Endodermal cell (in vitro differentiated cells): ENCODE measurements at regions not wholly inside any gene's neighbourhood (a gene's known extent, or its start where the extent isn't known, plus 50 kb on each side); places are given as distances from the start of the nearest gene placed in this dataset.
A peak's percentile ranks its signal among the peaks of the same experiment; 100 is the strongest.

Experiments
- DNase-seq: peaks from one replicate; pipeline ENCODE4 v3.0.0-alpha.2; 2017
- H3K27ac ChIP-seq: 2 replicates; pipeline ENCODE4 v1.5.1; 2013; ENCODE audit warnings: mild to moderate bottlenecking, low read depth, low read length, moderate library complexity
- H3K27me3 ChIP-seq: 2 replicates; pipeline ENCODE4 v1.6.1; 2013; ENCODE audit warnings: mild to moderate bottlenecking, low read length, moderate library complexity; ENCODE audit not compliant: insufficient read depth, control insufficient read depth, poor library complexity, severe bottlenecking
- H3K36me3 ChIP-seq: 2 replicates; pipeline ENCODE4 v1.7.0; 2013; ENCODE audit warnings: mild to moderate bottlenecking, low read length, moderate library complexity; ENCODE audit not compliant: control insufficient read depth, insufficient read depth
- H3K4me1 ChIP-seq: one replicate; pipeline ENCODE4 v1.7.0; 2013; ENCODE audit warnings: low read length; ENCODE audit not compliant: control insufficient read depth, insufficient read depth
- H3K4me3 ChIP-seq: 2 replicates; pipeline ENCODE4 v1.5.1; 2013; ENCODE audit warnings: mild to moderate bottlenecking, low read length, moderate library complexity
- H3K9ac ChIP-seq: 2 replicates; pipeline ENCODE4 v1.6.1; 2013; ENCODE audit warnings: mild to moderate bottlenecking, low read length, moderate library complexity; ENCODE audit not compliant: poor library complexity, severe bottlenecking; ENCODE audit errors: extremely low read depth
- H3K9me3 ChIP-seq: 2 replicates; pipeline ENCODE4 v1.6.1; 2013; ENCODE audit warnings: mild to moderate bottlenecking, low read length, moderate library complexity; ENCODE audit not compliant: control insufficient read depth
- H3K27ac Mint-ChIP-seq: 2 replicates; pipeline ENCODE4 v1.8.0; 2020; ENCODE audit warnings: mixed read lengths
- H3K27me3 Mint-ChIP-seq: 2 replicates; pipeline ENCODE4 v1.8.0; 2021; ENCODE audit warnings: mild to moderate bottlenecking, mixed read lengths; ENCODE audit not compliant: insufficient read depth
- H3K36me3 Mint-ChIP-seq: 2 replicates; pipeline ENCODE4 v1.8.0; 2020; ENCODE audit warnings: low read depth, mixed read lengths
- H3K4me1 Mint-ChIP-seq: 2 replicates; pipeline ENCODE4 v1.8.0; 2020; ENCODE audit warnings: mixed read lengths
- H3K4me3 Mint-ChIP-seq: 2 replicates; pipeline ENCODE4 v1.8.0; 2020; ENCODE audit warnings: mild to moderate bottlenecking, moderate library complexity, mixed read lengths
- H3K9me3 Mint-ChIP-seq: 2 replicates; pipeline ENCODE4 v1.8.0; 2020; ENCODE audit warnings: mild to moderate bottlenecking, mixed read lengths
- CTCF ChIP-seq: fragments of 200-600 bp; sonication (generic); conservative IDR thresholded peaks from 2 replicates; pipeline ENCODE4 v1.5.0; 2021; ENCODE audit warnings: antibody characterized with exemption, mild to moderate bottlenecking
- WGBS, 2 experiments: methylation state at CpG; one replicate each; pipeline versions ENCODE4 v1.1.5 to v1.1.7; 2013; ENCODE audit warnings: missing lambda C conversion rate in 2 of 2, mixed read lengths in 1 of 2; ENCODE audit not compliant: insufficient coverage in 1 of 2, insufficient read length in 1 of 2; 5-methylcytosine and 5-hydroxymethylcytosine counted together

- Histone ChIP-seq H3K36me3 (no peaks in the 10 kb centered on the region), H3K27ac (no peak overlapping the region), H3K4me1 (peaks cover 14% of the 10 kb centered on the region), H3K4me3 (no peak overlapping the region), H3K9ac (no peak overlapping the region), H3K27me3 (no peaks in the 10 kb centered on the region), H3K9me3 (no peaks in the 10 kb centered on the region)
- no peaks in the 10 kb centered on the region for H3K27me3 Mint-ChIP-seq
- no peak overlapping the region for H3K4me3 Mint-ChIP-seq
- peaks cover 45% of the 10 kb centered on the region for H3K36me3 Mint-ChIP-seq
- peak; percentile 45 for DNase-seq
- H3K27ac Mint-ChIP-seq: no peak overlapping the region
- H3K9me3 Mint-ChIP-seq: no peaks in the 10 kb centered on the region
- TF ChIP-seq CTCF: no peak
- WGBS, 2 experiments: 93 to 100% methylated on average over 3 of the region's 3 CpGs
- H3K4me1 Mint-ChIP-seq: peaks cover 53% of the 10 kb centered on the region
Observed at GRCh38 chr2:64262816-64263215, 118.6 kb upstream of the PELI1 start.

- H3K4me1 Mint-ChIP-seq: peaks cover 49% of the 10 kb centered on the region
- WGBS, 2 experiments: 92% methylated on average over 5 to 6 of the region's 6 CpGs
Observed at GRCh38 chr2:64263315-64263714, 119.1 kb upstream of the PELI1 start.

GRCh38 chr2:64267699-64268098 lies 123.5 kb upstream of the PELI1 start:
- H3K36me3 ChIP-seq: no peaks in the 10 kb centered on the region
- H3K4me3 ChIP-seq: no peak overlapping the region
- Mint-ChIP-seq H3K4me3 (no peak overlapping the region), H3K9me3 (peaks cover 5% of the 10 kb centered on the region), H3K27me3 (no peaks in the 10 kb centered on the region), H3K36me3 (peaks cover 32% of the 10 kb centered on the region), H3K27ac (peak overlapping the region; percentile 11), H3K4me1 (peaks cover 37% of the 10 kb centered on the region)
- no peak overlapping the region for H3K9ac ChIP-seq
- no peak overlapping the region for H3K27ac ChIP-seq
- 50 to 65% methylated on average over 1 of the region's 1 CpG for WGBS, 2 experiments
- H3K4me1 ChIP-seq: no peaks in the 10 kb centered on the region
- no peaks in the 10 kb centered on the region for H3K27me3 ChIP-seq
- peak; percentile 68 for DNase-seq
- TF ChIP-seq CTCF: no peak
- no peaks in the 10 kb centered on the region for H3K9me3 ChIP-seq

More at GRCh38 chr2:64263315-64263714, 119.1 kb upstream of the PELI1 start:
- no peak overlapping the region for H3K9ac ChIP-seq
- no peaks in the 10 kb centered on the region for H3K36me3 ChIP-seq
- no peaks in the 10 kb centered on the region for H3K9me3 ChIP-seq
- peaks cover 9% of the 10 kb centered on the region for H3K4me1 ChIP-seq
- Mint-ChIP-seq H3K4me3 (no peak overlapping the region), H3K9me3 (no peaks in the 10 kb centered on the region), H3K36me3 (peaks cover 45% of the 10 kb centered on the region), H3K27ac (no peak overlapping the region), H3K27me3 (no peaks in the 10 kb centered on the region)
- no peaks in the 10 kb centered on the region for H3K27me3 ChIP-seq
- H3K4me3 ChIP-seq: no peak overlapping the region
- DNase-seq: no peak
- H3K27ac ChIP-seq: no peak overlapping the region
- TF ChIP-seq CTCF: no peak
